ENCODE measurements at regions not wholly inside any gene's neighbourhood (a gene's known extent, or its start where the extent isn't known, plus 50 kb on each side); places are given as distances from the start of the nearest gene placed in this dataset.

DNA sequence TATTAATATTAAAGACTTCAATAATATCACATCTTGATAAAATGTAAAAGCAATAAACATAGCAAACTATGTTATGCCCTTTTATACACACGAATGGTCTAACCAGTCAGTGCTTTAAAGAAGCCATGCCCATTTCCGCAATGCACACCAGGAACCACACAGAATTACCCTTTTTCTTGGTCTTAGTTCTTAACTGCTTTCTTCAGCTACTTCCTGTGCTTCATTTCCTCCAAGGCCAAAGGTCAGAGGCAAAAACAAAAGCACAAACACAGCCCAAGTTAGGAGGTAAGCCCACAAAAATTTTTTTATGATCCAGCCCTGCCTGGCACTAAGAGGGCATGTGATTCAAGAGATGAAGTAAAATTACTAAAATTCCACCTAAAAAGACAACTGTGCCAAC is 267.2 kb downstream of the FBXO15 start:
- TF ChIP-seq CTCF (IDR thresholded peaks at IDR 0.05), result no peak
- H3K4me3 Mint-ChIP-seq (ENCODE audit: unreplicated experiment), result no peak overlapping the region
- no peaks in the 10 kb centered on the region for H3K36me3 Mint-ChIP-seq (ENCODE audit: low read depth)
- H3K27ac Mint-ChIP-seq (ENCODE audit: unreplicated experiment), result no peak overlapping the region
- H3K4me1 Mint-ChIP-seq (ENCODE audit: low read depth), result peaks cover 6% of the 10 kb centered on the region
- H3K9me3 Mint-ChIP-seq (ENCODE audit: low read depth), result no peaks in the 10 kb centered on the region
- no peaks in the 10 kb centered on the region for H3K27me3 Mint-ChIP-seq (ENCODE audit: low read depth)
- DNase-seq (ENCODE audit: low spot score), result no peak

- no peak for DNase-seq (ENCODE audit: low spot score)
- H3K27ac Mint-ChIP-seq (ENCODE audit: unreplicated experiment), result no peak overlapping the region
- peaks cover 1% of the 10 kb centered on the region for H3K27me3 Mint-ChIP-seq (ENCODE audit: low read depth)
- H3K4me1 Mint-ChIP-seq (ENCODE audit: low read depth), result peaks cover 6% of the 10 kb centered on the region
- no peak for TF ChIP-seq CTCF (IDR thresholded peaks at IDR 0.05)
- H3K9me3 Mint-ChIP-seq (ENCODE audit: low read depth), result no peaks in the 10 kb centered on the region
- H3K36me3 Mint-ChIP-seq (ENCODE audit: low read depth), result no peaks in the 10 kb centered on the region
- H3K4me3 Mint-ChIP-seq (ENCODE audit: unreplicated experiment), result no peak overlapping the region
Measured at GRCh38 chr18:73879766-73880165, 267.9 kb downstream of the FBXO15 start.

- no peak for DNase-seq (ENCODE audit: low spot score)
- H3K4me1 Mint-ChIP-seq (ENCODE audit: low read depth), result peaks cover 6% of the 10 kb centered on the region
- no peak for TF ChIP-seq CTCF (IDR thresholded peaks at IDR 0.05)
- no peaks in the 10 kb centered on the region for H3K9me3 Mint-ChIP-seq (ENCODE audit: low read depth)
- no peak overlapping the region for H3K27ac Mint-ChIP-seq (ENCODE audit: unreplicated experiment)
- no peak overlapping the region for H3K4me3 Mint-ChIP-seq (ENCODE audit: unreplicated experiment)
- peaks cover 2% of the 10 kb centered on the region for H3K27me3 Mint-ChIP-seq (ENCODE audit: low read depth)
- H3K36me3 Mint-ChIP-seq (ENCODE audit: low read depth), result no peaks in the 10 kb centered on the region
Measured at GRCh38 chr18:73879328-73879727, 268.3 kb downstream of the FBXO15 start.

GRCh38 chr18:73869182-73869581 is 278.5 kb downstream of the FBXO15 start:
- peaks cover 3% of the 10 kb centered on the region for H3K9me3 Mint-ChIP-seq (ENCODE audit: low read depth)
- no peak overlapping the region for H3K27ac Mint-ChIP-seq (ENCODE audit: unreplicated experiment)
- no peaks in the 10 kb centered on the region for H3K36me3 Mint-ChIP-seq (ENCODE audit: low read depth)
- no peak for DNase-seq (ENCODE audit: low spot score)
- no peak for TF ChIP-seq CTCF (IDR thresholded peaks at IDR 0.05)
- H3K4me1 Mint-ChIP-seq (ENCODE audit: low read depth), result no peaks in the 10 kb centered on the region
- H3K4me3 Mint-ChIP-seq (ENCODE audit: unreplicated experiment), result no peak overlapping the region
- H3K27me3 Mint-ChIP-seq (ENCODE audit: low read depth), result peaks cover 15% of the 10 kb centered on the region

GRCh38 chr18:73861771-73862170 is 285.9 kb downstream of the FBXO15 start:
- H3K4me1 Mint-ChIP-seq (ENCODE audit: low read depth), result no peaks in the 10 kb centered on the region
- TF ChIP-seq CTCF (IDR thresholded peaks at IDR 0.05), result no peak
- H3K9me3 Mint-ChIP-seq (ENCODE audit: low read depth), result peaks cover 8% of the 10 kb centered on the region
- peaks cover 14% of the 10 kb centered on the region for H3K27me3 Mint-ChIP-seq (ENCODE audit: low read depth)
- no peak overlapping the region for H3K27ac Mint-ChIP-seq (ENCODE audit: unreplicated experiment)
- no peak overlapping the region for H3K4me3 Mint-ChIP-seq (ENCODE audit: unreplicated experiment)
- no peaks in the 10 kb centered on the region for H3K36me3 Mint-ChIP-seq (ENCODE audit: low read depth)
- no peak for DNase-seq (ENCODE audit: low spot score)
